ENCODE measurements at regions not wholly inside any gene's neighbourhood (a gene's known extent, or its start where the extent isn't known, plus 50 kb on each side); places are given as distances from the start of the nearest gene placed in this dataset.

DNA sequence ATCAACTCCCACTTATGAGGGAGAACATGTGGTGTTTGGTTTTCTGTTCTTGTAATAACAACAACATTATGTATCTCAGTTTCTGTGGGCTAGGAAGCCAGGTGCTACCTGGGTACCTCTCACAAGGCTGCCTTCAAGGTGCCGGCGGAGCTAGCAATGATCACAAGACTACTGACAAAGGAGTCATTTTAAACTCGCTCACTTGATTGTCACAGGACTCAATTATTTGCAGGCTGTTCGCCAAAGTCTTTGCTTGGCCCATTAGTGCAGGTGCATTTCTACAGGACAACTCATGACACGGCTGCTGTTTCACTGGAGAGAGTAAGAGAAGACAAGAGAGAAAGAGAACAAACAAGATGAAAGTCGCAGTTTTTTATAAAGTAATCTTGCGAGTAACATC, 1237.4 kb upstream of the TMPRSS15 start:
- H3K79me2 ChIP-seq (ENCODE audit: low read length), result no peaks in the 10 kb centered on the region
- H3K9me3 ChIP-seq (replicated peaks; ENCODE audit: insufficient read depth, low read length), result no peaks in the 10 kb centered on the region
- no peak overlapping the region for H3K4me3 ChIP-seq (ENCODE audit: low read length)
- H2AFZ ChIP-seq (ENCODE audit: low read length), result no peak overlapping the region
- TF ChIP-seq, protein P1, sequence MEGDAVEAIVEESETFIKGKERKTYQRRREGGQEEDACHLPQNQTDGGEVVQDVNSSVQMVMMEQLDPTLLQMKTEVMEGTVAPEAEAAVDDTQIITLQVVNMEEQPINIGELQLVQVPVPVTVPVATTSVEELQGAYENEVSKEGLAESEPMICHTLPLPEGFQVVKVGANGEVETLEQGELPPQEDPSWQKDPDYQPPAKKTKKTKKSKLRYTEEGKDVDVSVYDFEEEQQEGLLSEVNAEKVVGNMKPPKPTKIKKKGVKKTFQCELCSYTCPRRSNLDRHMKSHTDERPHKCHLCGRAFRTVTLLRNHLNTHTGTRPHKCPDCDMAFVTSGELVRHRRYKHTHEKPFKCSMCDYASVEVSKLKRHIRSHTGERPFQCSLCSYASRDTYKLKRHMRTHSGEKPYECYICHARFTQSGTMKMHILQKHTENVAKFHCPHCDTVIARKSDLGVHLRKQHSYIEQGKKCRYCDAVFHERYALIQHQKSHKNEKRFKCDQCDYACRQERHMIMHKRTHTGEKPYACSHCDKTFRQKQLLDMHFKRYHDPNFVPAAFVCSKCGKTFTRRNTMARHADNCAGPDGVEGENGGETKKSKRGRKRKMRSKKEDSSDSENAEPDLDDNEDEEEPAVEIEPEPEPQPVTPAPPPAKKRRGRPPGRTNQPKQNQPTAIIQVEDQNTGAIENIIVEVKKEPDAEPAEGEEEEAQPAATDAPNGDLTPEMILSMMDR (IDR thresholded peaks at IDR 0.05; ENCODE audit: low read length), result no peak
- TF ChIP-seq EZH2 (optimal IDR thresholded peaks at IDR 0.05; ENCODE audit: low read depth, low read length), result no peak
- no peak for TF ChIP-seq EZH2phosphoT487 (IDR thresholded peaks at IDR 0.05; ENCODE audit: low read length)
- no peaks in the 10 kb centered on the region for H3K27me3 ChIP-seq (replicated peaks; ENCODE audit: insufficient read depth, low read length)
- no peaks in the 10 kb centered on the region for H3K9me2 ChIP-seq (replicated peaks; ENCODE audit: insufficient read depth, low read length)
- DNase-seq, result no peak
- no peaks in the 10 kb centered on the region for H4K20me1 ChIP-seq (ENCODE audit: insufficient read depth, low read length)
- no peaks in the 10 kb centered on the region for H3F3A ChIP-seq (ENCODE audit: insufficient read depth, low read length)
- H3K9ac ChIP-seq (ENCODE audit: low read length), result no peak overlapping the region
- no peak overlapping the region for H3K27ac ChIP-seq (ENCODE audit: low read length)
- no peaks in the 10 kb centered on the region for H3K4me1 ChIP-seq (ENCODE audit: low read length)
- no peaks in the 10 kb centered on the region for H3K36me3 ChIP-seq (replicated peaks; ENCODE audit: insufficient read depth, low read length)
- H3K4me2 ChIP-seq (ENCODE audit: low read depth, low read length), result no peak overlapping the region

DNA sequence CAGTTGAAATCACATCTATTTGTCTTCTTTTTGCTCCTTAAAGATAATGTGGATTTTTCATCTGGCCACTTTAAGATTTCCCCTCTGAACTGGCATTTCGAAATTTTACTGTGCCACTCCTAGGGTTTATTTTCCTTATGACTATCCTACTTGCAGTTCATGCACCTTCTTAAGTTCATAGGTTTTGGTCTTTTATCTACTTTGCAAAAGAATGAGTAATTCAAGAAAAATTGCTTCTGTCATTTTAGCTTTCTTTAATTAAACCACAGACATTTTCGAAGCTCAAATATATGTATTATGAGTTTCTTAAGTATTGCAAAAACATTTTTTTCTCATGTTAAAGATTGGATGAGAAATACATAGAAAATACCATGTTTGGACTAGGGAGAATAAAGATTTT, 1244.8 kb upstream of the TMPRSS15 start:
- Histone ChIP-seq H3K36me3 (replicated peaks; ENCODE audit: insufficient read depth, low read length) (no peaks in the 10 kb centered on the region), H3K4me1 (ENCODE audit: low read length) (no peaks in the 10 kb centered on the region), H3K4me3 (ENCODE audit: low read length) (no peak overlapping the region), H3K9ac (ENCODE audit: low read length) (no peak overlapping the region), H2AFZ (ENCODE audit: low read length) (no peak overlapping the region), H3K4me2 (ENCODE audit: low read depth, low read length) (no peak overlapping the region), H3K9me3 (replicated peaks; ENCODE audit: insufficient read depth, low read length) (no peaks in the 10 kb centered on the region), H4K20me1 (ENCODE audit: insufficient read depth, low read length) (no peaks in the 10 kb centered on the region), H3K79me2 (ENCODE audit: low read length) (no peaks in the 10 kb centered on the region), H3K27ac (ENCODE audit: low read length) (no peak overlapping the region), H3K27me3 (replicated peaks; ENCODE audit: insufficient read depth, low read length) (no peaks in the 10 kb centered on the region), H3K9me2 (replicated peaks; ENCODE audit: insufficient read depth, low read length) (no peaks in the 10 kb centered on the region), H3F3A (ENCODE audit: insufficient read depth, low read length) (no peaks in the 10 kb centered on the region)
- no peak for TF ChIP-seq EZH2phosphoT487 (IDR thresholded peaks at IDR 0.05; ENCODE audit: low read length)
- TF ChIP-seq, protein P1 (IDR thresholded peaks at IDR 0.05; ENCODE audit: low read length), result no peak
- no peak for TF ChIP-seq EZH2 (optimal IDR thresholded peaks at IDR 0.05; ENCODE audit: low read depth, low read length)
- no peak for DNase-seq

DNA sequence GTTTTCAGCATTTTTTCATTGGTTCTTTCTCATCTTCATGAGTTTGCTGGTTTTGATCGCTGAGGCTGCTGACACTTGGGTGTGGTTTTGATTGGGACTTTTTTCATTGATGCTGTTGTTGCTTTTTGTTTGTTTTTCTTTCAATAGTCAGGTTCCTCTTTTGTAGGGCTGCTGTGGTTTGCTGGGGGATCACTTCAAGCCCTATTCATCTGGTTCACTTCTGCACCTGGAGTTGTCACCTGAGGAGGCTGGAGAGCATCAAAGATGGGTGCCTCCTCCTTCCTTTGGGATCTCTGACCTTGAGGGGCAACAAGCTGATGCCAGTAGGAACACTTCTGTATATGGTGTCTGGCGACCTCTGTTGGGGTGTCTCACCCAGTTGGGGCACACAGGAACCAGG, 1279.9 kb upstream of the TMPRSS15 start:
- H3K4me2 ChIP-seq (ENCODE audit: low read depth, low read length), result no peak overlapping the region
- H3K9me2 ChIP-seq (replicated peaks; ENCODE audit: insufficient read depth, low read length), result no peaks in the 10 kb centered on the region
- TF ChIP-seq EZH2phosphoT487 (IDR thresholded peaks at IDR 0.05; ENCODE audit: low read length) (no peak), EZH2 (optimal IDR thresholded peaks at IDR 0.05; ENCODE audit: low read depth, low read length) (no peak)
- TF ChIP-seq, protein P1 (IDR thresholded peaks at IDR 0.05; ENCODE audit: low read length), result no peak
- H2AFZ ChIP-seq (ENCODE audit: low read length), result no peak overlapping the region
- no peak overlapping the region for H3K4me3 ChIP-seq (ENCODE audit: low read length)
- H3K4me1 ChIP-seq (ENCODE audit: low read length), result no peaks in the 10 kb centered on the region
- no peaks in the 10 kb centered on the region for H3K9me3 ChIP-seq (replicated peaks; ENCODE audit: insufficient read depth, low read length)
- H3K27ac ChIP-seq (ENCODE audit: low read length), result no peak overlapping the region
- H3K27me3 ChIP-seq (replicated peaks; ENCODE audit: insufficient read depth, low read length), result no peaks in the 10 kb centered on the region
- no peak overlapping the region for H3K9ac ChIP-seq (ENCODE audit: low read length)
- DNase-seq, result peak; percentile 28
- H3K36me3 ChIP-seq (replicated peaks; ENCODE audit: insufficient read depth, low read length), result no peaks in the 10 kb centered on the region
- no peaks in the 10 kb centered on the region for H3F3A ChIP-seq (ENCODE audit: insufficient read depth, low read length)
- H3K79me2 ChIP-seq (ENCODE audit: low read length), result no peaks in the 10 kb centered on the region
- no peaks in the 10 kb centered on the region for H4K20me1 ChIP-seq (ENCODE audit: insufficient read depth, low read length)

Data from MM.1S (cell line).